Panc1 (cell line): ENCODE measurements at regions not wholly inside any gene's neighbourhood (a gene's known extent, or its start where the extent isn't known, plus 50 kb on each side); places are given as distances from the start of the nearest gene placed in this dataset.

ENCODE experiments used
- ATAC-seq: fragments of 200-7000 bp; cut with Tn5 transposase; 2 replicates; pipeline ENCODE4 v1.9.1; 2020; ENCODE audit warnings: mild to moderate bottlenecking, moderate library complexity
- BruUV-seq: library from RNA; stranded (reverse); fragments of 400-500 nt; replicated peaks from 2 replicates; lab custom pipeline; 2021; lab: Mats Ljungman, UMichigan
- CTCF ChIA-PET: fragments of 300-600 bp; sonication (Branson Sonifier 250); formaldehyde crosslinking; loops from one replicate; lab custom pipeline; 2022; ENCODE audit warnings: antibody characterized with exemption; lab: Charles Lee
- POLR2A ChIA-PET: fragments of 300-600 bp; sonication (Branson Sonifier 250); formaldehyde crosslinking; loops from one replicate; lab custom pipeline; 2022; ENCODE audit warnings: antibody characterized with exemption; lab: Charles Lee
- DNase-seq: peaks from one replicate; pipeline ENCODE4 v3.0.0-alpha.2; 2010; ENCODE audit warnings: low read depth, low spot score
- H3K27ac ChIP-seq: 2 replicates; pipeline ENCODE4 v1.5.1; 2011; ENCODE audit warnings: mild to moderate bottlenecking, low read length, inconsistent platforms
- H3K27me3 ChIP-seq: fragments of 200-500 bp; sonication (Bioruptor generic); 2 replicates; pipeline ENCODE4 v1.6.0; 2014; ENCODE audit warnings: low read length, inconsistent platforms; ENCODE audit not compliant: control insufficient read depth, insufficient read depth
- H3K36me3 ChIP-seq: fragments of 200-500 bp; sonication (Bioruptor generic); 2 replicates; pipeline ENCODE4 v1.5.1; 2014; ENCODE audit warnings: inconsistent platforms, mild to moderate bottlenecking, low read length, moderate library complexity; ENCODE audit not compliant: control insufficient read depth, insufficient read depth
- H3K4me1 ChIP-seq: 2 replicates; pipeline ENCODE4 v1.5.1; 2011; ENCODE audit warnings: inconsistent platforms, mild to moderate bottlenecking, low read length, moderate library complexity; ENCODE audit not compliant: control insufficient read depth, insufficient read depth
- H3K4me3 ChIP-seq, 2 experiments: 2 replicates each; pipeline ENCODE4 v1.5.1; 2011 to 2012; ENCODE audit warnings: low read depth in 2 of 2, low read length in 2 of 2, mild to moderate bottlenecking in 2 of 2, inconsistent platforms in 1 of 2, moderate library complexity in 1 of 2
- H3K9me3 ChIP-seq: fragments of 200-500 bp; sonication (Bioruptor generic); 2 replicates; pipeline ENCODE4 v1.5.1; 2014; ENCODE audit warnings: low read depth, mild to moderate bottlenecking, inconsistent platforms, low read length, moderate library complexity; ENCODE audit not compliant: control insufficient read depth, insufficient read depth
- CTCF ChIP-seq: fragments of 450-650 bp; IDR thresholded peaks from 2 replicates; pipeline ENCODE4 v1.5.1; 2017; ENCODE audit warnings: mild to moderate bottlenecking
- POLR2AphosphoS5 ChIP-seq: IDR thresholded peaks from 2 replicates; pipeline ENCODE4 v1.6.1; 2012; ENCODE audit warnings: mild to moderate bottlenecking, low read depth, low read length, moderate library complexity
- REST ChIP-seq, 2 experiments: IDR thresholded peaks; 2 replicates each; pipeline ENCODE4 v1.6.1; 2011 to 2012; ENCODE audit warnings: low read depth in 2 of 2, control low read depth in 1 of 2, low read length in 1 of 2, mild to moderate bottlenecking in 1 of 2, moderate library complexity in 1 of 2; ENCODE audit not compliant: insufficient read depth in 1 of 2
- SIN3A ChIP-seq: IDR thresholded peaks from 2 replicates; pipeline ENCODE4 v1.6.1; 2012; ENCODE audit warnings: low read depth, mild to moderate bottlenecking, low read length, moderate library complexity, borderline replicate concordance; ENCODE audit not compliant: insufficient read depth
- TCF7L2 ChIP-seq: IDR thresholded peaks from 2 replicates; pipeline ENCODE4 v1.6.1; 2011; ENCODE audit warnings: mild to moderate bottlenecking, low read depth, low read length, inconsistent platforms
- in situ Hi-C: cut with HindIII; loops from 2 replicates; pipeline ENCODE4 v1.10.0; 2016; ENCODE audit warnings: low sequenced_read_pairs, low pct_unique_long_range_greater_than_20kb
- intact Hi-C: fragments of 100-400 bp; cut with micrococcal nuclease; formaldehyde crosslinking; loops from one replicate; pipeline ENCODE4 v1.10.0; 2022; ENCODE audit not compliant: unreplicated experiment

DNA sequence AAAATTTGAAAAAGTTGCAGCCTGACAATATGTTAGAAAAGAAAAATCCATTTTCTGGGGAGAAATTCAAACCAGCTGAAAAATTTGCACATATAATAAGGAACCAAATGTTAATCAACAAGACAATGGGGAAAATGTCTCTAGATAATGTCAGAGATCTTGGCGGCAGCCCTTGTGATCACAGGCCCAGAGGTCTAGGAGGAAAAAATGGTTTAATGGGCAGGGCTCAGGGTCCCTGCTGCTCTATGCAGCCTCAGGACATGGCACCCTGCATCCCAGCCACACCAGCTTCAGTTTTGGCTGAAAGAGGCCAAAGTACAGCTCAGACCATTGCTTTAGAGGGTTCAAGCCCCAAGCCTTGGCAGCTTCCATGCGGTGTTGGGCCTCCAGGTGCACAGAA lies 701.9 kb downstream of the IGSF11 start:
- ATAC-seq (no peak), DNase-seq (no peak)
- TF ChIP-seq CTCF = no peak
- no peak for TF ChIP-seq TCF7L2
- TF ChIP-seq POLR2AphosphoS5 = no peak
- no peak for TF ChIP-seq SIN3A
- TF ChIP-seq REST (IDR thresholded peaks at IDR 0.05; ENCODE audit: insufficient read depth in 1 of 2, low read depth in 2 of 2, low read length in 1 of 2) = no peak
- Histone ChIP-seq H3K4me1 (no peaks in the 10 kb centered on the region), H3K4me3 (no peak overlapping the region), H3K36me3 (no peaks in the 10 kb centered on the region), H3K27ac (no peak overlapping the region), H3K9me3 (no peaks in the 10 kb centered on the region), H3K27me3 (no peaks in the 10 kb centered on the region)
- CTCF ChIA-PET = no interaction called here
- intact Hi-C loops = no loop called here
- BruUV-seq = no TSS peak
- in situ Hi-C loops = no loop called here
- POLR2A ChIA-PET = no interaction called here

- no peak for ATAC-seq
- H3K4me1 ChIP-seq = no peaks in the 10 kb centered on the region
- no peaks in the 10 kb centered on the region for H3K27me3 ChIP-seq
- no peak for DNase-seq
- no peak for TF ChIP-seq POLR2AphosphoS5
- no peak for TF ChIP-seq REST (IDR thresholded peaks at IDR 0.05; ENCODE audit: insufficient read depth in 1 of 2, low read depth in 2 of 2, low read length in 1 of 2)
- no peak for TF ChIP-seq CTCF
- TF ChIP-seq TCF7L2 = no peak
- no peak for TF ChIP-seq SIN3A
- no peaks in the 10 kb centered on the region; the same call in 1 of the 2 replicates for H3K9me3 ChIP-seq
- no TSS peak for BruUV-seq
- no peak overlapping the region for H3K27ac ChIP-seq
- in situ Hi-C loops = no loop called here
- no peak overlapping the region for H3K4me3 ChIP-seq
- no peaks in the 10 kb centered on the region for H3K36me3 ChIP-seq
- CTCF ChIA-PET = no interaction called here
- POLR2A ChIA-PET = no interaction called here
- intact Hi-C loops = no loop called here
Observed at GRCh38 chr3:118337649-118338048, 697.0 kb downstream of the IGSF11 start.
